ENCODE measurements at regions not wholly inside any gene's neighbourhood (a gene's known extent, or its start where the extent isn't known, plus 50 kb on each side); places are given as distances from the start of the nearest gene placed in this dataset.
A peak's percentile ranks its signal among the peaks of the same experiment; 100 is the strongest.

DNA sequence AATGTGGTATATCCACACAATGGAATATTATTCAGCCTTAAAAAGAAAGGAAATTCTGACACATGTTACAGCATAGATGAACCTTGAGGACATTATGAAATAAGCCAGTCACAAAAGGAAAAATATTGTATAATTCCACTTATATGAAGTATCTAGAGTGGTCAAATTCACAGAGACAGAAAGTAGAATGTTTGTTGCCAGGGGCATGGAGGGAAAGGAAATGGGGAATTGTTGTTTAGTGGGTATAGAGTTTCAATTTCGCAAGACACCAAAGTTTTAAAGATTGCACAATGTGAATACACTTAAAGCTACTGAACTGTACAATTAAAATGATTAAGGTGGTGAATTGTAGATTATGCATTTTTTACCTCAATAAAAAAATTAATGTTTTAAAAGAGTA lies 92.9 kb downstream of the TXNL1 start:
- no peak for DNase-seq

DNA sequence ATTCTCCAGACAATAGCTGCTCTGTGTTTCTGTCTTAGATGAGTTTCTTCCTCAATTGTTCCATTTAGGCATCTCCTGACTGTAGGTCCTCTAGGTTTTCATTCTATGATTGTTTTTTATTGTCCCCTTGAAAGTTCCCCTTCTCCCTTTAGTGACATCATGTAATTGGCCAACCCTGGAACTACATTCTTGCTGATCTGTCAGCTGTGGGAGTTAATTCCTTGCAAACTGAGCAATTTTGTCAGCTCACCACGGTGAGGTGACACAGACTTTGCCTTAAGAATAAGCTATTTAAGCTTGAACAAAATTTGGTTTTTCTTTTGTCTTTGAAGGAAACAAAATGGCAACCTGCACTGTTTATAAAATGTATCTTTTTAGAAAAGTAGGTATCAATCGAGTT lies 95.9 kb downstream of the TXNL1 start:
- DNase-seq = no peak

DNA sequence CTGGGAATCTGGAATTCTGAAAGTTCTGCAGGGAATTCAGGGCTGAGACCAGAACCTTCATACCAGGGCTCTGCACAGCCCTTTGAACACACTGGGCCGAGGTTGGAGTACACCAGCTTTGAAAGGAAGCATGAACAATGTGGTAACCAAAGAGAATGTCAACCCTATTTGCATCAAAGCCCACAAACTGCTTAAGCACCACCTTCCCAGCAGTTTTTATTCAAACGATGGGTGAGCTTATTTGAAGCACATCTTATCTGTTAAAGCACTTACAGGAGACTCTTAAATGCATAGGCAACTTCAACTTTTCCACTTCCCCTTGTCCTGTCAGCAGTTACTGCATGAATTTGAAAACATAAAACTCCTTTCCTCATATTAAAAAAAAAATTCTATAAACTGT lies 96.6 kb downstream of the TXNL1 start:
- DNase-seq = no peak

DNA sequence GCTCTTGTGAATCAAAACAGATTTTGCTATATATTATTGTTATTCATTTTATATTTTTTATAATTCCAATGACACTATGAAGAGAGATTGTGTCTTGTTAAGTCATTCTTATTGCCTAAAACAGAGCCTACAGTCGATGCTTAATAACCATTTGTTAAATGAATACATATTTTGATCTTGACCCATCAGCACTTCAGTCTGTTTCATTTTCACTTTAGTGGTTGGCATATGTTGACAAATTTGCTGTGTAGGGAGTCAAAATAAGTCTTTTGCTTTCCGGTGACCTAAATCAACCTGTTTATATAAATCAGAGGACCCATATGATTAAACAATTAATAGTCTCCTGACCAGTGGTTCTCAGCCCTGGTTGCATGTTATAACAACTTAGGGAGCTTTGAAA lies 97.1 kb downstream of the TXNL1 start:
- no peak for DNase-seq

DNA sequence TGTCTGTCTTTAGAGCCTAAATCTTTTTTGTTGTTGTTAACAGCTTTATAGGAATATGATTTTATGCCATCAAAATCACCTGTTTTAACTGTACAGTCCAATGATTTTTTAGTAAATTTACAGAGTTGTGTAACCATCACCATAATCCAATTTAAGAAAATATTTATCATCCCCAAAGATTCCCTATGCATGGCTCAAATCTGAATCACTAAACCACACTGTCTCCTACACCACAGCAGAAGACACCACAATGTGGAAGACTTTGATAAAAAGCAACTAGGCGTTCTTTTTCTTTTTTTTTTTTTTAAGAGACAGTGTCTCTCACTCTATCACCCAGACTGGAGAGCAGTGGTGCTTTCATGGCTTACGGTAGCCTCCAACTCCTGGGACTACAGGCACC lies 99.6 kb downstream of the TXNL1 start:
- DNase-seq = peak; percentile 55

DNA sequence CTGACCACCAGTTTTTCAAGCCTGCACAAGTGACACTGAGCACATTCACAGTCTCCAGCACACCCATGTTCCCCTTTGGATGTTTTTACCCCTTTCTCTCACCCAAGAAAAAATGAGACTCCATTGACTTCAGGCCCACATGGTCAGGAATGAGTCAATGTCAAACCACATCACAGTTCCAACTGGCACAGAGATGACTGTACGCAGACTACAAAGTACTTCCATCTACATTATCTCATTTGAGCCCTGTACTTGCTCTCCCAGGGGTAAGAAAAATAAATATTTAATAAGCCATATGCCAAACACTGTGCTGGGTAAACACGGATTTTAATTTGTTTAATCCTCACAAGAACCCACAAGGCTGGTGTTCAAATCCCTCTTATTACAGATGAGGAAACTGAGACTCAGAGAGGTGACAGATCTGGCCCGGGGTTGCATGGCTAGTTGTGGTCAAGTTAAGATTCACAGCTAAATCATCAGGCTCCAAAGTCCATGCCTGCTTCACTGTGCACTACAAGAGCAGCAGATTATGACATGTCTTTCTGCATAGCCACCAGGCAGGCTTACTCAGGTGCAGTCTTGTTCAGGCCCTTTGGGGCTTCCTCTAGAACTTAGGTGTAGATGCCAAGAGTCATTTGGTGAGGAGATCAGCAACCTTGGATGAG lies 106.1 kb downstream of the TXNL1 start:
- peak; percentile 39 for DNase-seq

DNA sequence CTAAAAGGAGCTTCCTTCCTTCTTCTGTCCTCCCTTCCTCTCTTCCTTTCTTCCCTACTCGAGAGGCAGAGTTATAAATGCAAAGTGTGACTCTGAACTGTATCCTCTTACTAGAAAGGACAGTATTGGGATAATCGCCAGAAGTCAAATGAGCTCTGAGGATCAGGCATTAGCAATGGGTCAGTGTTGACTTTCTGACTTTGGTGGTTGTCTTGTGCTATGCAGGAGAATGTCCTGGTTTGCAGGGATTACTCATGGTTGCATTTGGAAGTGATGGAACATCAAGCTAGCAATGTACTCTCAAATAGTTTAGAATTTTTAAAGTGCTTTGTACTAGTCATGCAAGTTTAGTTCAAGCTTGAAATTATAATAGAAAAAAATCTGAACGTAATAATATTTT lies 115.6 kb downstream of the TXNL1 start:
- peak; percentile 13 for DNase-seq

DNA sequence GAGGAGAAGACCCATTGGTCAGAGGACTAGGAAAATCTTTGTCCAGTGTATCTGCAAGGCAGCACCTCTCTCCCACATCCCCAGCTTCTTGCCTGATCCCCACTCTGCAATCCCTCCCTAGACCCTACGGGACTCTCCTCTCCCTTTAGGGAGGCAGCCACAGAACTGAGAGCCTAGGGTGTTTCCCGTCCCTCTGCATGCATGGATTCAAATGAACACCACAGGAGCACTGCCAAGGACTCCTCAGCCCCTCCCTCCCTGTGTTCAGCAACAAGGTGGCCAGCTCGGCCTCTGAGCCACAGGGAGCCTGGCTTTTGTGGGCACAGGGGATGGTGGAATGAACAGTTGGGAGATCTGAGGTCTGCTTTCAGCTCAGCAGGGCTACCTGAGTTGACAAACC lies 117.1 kb downstream of the TXNL1 start:
- DNase-seq = no peak

DNA sequence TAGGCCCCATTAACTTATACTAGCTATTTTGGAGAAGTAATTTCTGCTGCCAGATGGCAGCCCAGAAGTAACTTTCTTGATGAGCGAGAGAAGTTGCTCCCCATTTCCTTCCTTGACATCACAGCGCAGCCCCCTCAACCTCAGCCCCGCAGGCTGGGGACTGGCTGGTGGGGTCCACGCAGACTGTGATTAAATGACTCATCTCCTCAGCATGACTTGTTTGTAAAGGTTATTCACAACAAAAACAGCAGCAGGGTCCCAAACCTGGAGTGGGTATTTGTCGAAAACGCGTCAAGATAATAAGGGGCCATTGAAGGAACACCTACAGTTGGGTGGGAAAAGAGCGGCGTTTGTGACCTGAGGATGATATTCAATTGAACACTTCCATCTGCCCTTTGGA lies 120.6 kb downstream of the TXNL1 start:
- no peak for DNase-seq

DNA sequence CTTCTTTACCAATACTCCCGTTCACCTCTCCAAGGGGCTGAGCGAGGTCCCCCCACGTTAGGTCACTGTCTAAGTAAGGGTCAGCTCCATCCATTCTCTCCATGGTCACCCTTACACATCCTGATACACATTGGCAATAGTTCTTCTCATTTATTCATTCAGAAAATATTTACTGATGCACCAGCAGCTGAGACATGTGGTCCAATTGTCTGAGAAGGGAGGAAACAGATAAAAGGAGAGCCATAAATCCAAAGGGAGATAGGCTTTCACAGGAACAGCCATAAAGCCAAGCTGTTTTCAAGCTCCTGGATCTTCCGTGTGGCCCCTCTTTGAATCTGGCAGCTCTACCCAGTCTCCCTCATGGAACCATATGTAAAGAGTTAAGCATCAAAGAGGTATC lies 121.2 kb downstream of the TXNL1 start:
- peak; percentile 68 for DNase-seq

DNA sequence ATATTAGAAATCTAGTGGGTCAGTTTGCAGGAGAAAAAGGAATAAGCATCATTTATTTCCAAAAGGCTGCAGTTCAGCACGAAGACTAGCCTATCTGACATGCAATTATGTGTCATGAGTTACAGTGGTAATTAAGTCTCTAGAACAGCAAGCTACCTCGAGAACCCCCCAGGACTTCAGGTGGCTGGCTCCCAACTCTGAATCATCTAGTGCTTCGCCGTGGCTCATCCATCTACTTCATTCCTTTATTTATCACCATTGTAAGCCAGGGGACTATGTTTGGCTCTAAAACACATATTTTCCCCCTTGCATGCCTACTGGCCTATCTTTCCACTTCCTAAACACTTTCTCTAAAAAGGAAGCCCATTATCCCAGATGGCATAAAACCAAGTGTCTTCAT lies 121.6 kb downstream of the TXNL1 start:
- peak; percentile 88 for DNase-seq

DNA sequence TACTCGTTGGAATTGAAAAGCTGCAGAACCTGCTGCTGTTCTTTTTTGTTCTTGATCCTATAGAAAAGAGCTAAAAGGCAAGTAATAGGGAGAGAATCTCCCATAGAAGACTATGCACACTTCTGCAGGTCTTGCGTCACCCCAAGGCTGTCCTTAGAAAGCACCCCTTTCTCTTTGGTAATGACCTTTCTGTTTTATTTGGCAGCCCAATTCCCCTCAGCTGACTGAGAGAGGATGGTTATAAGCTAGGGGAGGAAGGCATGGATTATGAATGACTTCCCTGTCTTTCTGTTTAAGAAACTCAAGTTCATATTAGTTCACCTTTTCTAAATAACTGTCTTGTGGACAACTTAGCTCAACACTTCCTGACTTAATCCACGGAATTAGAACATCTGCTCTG lies 122.9 kb downstream of the TXNL1 start:
- DNase-seq = no peak

DNA sequence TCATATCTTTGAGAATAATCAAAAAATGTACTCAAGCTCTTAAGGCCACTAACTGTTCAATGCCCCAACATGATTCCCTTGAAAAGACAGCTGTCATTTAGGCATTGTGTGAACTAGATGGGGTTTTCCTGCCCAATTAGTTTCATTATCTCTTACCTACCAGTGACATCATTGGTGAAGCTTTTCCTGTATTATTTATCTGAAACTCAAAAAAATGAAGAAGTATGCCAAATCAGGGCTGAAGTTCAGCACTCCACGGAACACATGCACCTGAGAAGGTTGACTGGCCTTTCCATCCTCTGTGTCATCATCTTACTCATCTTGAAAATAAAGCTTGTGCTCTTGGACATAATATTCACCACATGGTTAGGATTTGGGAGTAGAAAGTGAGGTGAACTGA lies 126.4 kb downstream of the TXNL1 start:
- DNase-seq = no peak

DNA sequence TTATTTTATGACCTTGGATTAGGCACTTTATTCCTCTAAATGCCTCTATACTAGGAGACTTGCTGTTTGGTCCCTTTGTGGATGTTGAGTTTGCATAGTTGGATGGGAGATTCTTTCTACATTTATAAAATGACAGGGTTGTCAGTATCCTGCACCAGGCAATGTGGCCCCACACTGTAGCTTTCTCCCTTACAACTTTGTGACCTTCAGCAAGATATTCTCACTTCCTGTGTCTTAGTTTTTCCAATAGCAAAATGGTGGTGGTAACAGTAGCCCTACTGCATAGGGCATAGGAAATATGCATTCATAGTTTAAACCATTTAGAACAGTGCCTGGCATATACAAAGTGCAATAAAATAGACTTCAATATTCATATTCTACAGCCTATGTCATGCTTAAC lies 128.3 kb downstream of the TXNL1 start:
- no peak for DNase-seq

DNA sequence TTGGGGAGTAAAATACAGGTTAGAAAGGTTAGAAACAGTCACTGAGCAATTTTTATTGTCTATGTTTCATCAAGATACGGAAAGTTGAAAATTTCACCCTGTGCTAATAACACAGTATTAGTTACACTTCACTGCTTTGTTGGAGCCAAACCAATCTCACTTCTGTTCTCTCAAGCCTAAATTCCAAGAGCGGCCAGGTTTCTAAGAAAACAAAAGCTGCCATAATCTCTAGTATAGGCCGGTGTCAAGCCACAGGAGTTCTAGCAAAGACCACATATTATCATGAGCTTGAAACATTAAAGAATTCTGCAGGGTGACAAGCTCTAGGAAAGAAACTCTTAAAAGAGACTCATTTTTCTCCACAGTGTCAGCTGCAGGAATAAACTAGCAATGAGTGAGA lies 128.7 kb downstream of the TXNL1 start:
- DNase-seq = no peak

DNA sequence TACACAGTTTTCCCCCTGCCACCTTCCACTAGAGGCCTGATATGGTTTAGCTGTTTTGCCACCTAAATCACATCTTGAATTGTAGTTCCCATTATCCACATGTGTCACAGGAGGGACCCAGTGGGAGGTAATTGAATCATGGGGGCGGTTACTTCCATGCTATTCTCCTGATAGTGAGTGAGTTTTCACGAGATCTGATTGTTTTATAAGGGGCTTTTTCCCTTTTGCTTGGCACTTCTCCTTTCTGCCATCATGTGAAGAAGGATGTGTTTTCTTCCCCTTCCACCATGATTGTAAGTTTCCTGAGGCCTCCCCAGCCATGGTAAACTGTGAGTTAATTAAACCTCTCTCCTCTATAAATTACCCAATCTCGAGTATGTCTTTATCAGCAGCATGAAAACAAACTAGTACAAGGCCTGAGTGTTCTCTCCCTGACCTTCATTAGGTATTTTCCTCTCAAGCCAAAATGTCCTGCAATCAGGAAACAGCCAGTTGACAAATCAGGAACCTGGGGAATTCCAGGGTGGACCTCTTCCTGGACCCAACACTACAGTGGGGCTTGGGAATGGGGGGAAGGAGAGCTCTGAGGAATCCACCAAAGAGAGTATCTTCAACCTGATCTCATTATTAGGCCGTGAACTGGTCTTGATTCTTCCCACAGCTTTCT lies 129.9 kb downstream of the TXNL1 start:
- no peak for DNase-seq

DNA sequence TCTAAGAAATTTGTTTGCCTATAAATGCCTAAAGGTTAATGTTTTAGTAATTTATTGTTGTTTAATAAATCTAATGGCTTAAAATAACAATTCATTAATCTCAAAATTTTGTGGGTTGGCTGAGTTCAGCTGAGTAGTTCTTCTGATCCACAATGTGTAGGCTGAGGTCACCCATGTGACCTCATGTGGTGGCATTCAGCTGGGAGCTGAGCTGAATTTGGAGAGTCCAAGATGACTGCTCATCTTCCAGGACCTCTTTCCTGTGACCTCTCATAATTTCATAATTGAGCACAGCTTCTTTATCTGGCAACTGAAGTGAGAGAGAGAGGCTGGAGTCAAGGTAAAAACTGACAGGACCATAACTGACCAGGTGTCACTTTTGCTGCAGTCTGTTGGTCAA lies 132.4 kb downstream of the TXNL1 start:
- no peak for DNase-seq

DNA sequence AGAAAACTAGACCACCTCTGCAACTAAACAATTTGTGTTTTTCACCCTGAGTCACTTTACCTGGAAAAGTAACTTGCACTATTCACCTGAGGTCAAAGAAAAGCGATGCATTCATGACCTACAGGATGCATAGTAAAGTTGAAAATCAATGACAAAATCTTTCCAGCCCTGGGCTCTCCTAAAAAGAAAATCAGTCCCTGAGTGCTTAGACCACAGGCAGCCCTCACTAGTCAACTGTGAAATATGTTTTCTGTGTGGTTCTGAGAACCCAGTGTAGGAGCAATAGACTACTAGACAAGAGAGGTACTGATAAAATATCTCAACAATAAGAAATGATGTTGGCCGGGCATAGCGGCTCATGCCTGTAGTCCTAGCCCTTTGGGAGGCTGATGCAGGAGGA lies 133.1 kb downstream of the TXNL1 start:
- DNase-seq = no peak

DNA sequence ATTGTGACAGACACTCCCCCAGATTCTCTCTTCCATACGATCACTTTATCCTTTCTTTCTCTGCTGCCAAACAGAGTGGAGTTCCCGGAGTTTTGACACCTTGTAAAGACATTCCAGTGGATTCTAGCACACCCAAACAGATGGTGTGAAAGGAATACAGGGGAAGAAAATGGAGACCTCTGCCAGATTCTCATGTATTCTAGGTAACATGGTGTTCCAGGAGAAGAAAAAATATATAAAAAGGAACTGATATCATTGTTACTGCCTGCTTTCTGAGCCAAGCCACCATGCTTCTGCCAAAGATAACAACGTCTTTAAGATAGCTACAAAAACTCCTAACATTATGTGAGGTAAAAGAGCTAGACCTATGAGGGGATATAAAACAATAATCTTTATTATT lies 136.5 kb downstream of the TXNL1 start:
- DNase-seq = no peak

DNA sequence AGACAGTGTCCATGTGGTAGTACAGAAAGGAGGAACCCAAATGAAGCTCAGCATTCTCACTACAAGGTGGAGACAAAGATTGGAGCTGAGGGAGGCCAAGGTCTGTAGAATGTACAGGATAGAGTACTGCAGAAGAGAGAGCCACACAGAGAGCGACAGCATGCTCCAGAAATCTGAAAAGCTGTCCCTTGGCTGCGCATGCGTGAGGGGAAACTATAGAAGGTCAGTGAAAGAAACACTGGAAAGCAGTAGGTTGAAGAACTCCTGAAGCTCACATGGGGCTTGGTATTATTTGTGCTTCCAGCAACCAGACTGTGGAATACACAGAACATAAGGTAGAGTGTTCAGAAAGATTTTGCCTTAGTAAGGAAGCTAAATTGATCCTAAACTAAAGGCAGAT lies 142.5 kb downstream of the TXNL1 start:
- no peak for DNase-seq

DNA sequence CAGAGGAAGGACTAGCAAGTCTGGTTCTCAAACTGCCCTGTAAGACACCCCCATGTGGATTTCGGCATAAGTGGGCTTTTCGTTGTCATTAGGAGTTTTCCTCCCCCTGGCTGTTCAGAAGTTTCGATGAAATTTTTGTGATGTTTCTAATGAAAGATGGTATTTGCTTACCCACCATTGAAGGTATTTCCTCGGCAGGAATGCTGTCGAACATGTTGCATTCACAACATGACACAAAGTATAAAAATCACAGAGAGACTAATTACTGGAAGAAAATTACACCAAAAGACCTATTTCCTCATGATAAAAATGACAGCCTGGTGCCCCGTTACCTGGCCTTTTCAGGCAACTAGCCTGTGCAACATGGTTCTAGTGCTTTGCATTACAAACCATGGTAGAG lies 144.9 kb downstream of the TXNL1 start:
- DNase-seq = no peak

DNA sequence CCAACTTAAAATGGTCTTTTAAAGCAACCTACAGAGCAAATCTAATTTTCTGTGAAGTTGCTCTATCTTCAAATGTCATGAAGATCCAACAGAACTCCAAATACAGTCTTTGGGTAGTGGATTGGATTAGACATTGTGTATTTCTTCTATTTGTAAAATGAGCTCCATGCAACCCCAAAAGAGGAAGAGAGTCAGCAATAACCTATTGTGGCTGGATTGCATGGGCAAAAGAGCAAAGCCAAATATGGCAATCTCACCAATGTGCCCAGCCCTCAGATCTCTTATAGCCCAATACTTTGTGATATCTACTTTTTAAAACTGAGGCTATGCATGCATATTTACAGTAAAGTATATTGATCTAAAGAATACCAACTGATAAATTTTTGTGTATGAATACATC lies 146.3 kb downstream of the TXNL1 start:
- DNase-seq = no peak

DNA sequence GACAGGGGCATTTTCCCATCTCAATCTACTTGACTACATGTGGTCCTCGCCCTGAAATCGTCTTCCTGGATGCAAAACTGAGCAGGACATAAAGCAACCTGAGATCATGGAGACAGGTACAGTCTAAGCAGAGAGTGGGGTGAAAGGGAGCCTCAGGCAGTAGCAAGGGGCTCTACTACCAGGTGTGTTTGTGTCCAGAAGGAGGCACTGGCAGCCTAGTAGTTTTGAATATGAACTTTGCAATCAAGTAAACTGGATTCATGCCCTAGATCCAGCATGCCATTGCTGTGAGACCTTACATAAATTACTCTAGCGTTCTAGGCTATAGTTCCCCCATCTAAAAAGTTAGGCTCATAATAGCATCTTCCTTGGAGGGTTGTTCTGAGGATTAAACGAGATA lies 147.4 kb downstream of the TXNL1 start:
- DNase-seq = no peak

DNA sequence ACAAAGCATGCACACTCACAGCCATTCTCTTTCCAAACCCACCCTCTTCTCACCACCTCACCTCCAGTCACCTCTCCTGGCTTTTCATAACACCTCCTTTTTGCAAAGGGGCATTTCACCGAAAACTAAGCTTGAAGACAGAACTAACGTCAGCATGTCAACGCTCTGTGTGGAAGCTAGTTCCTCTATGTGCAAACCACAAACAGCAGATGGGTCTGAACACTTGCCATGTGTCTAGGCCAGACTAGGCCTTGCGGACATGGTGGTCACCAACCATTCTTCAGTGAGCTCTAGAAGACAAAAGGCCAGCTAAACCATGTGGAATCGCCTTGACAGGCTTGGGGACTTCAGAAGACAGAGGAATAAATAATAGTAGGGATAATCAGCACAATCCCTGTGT lies 148.5 kb downstream of the TXNL1 start:
- DNase-seq = no peak

DNA sequence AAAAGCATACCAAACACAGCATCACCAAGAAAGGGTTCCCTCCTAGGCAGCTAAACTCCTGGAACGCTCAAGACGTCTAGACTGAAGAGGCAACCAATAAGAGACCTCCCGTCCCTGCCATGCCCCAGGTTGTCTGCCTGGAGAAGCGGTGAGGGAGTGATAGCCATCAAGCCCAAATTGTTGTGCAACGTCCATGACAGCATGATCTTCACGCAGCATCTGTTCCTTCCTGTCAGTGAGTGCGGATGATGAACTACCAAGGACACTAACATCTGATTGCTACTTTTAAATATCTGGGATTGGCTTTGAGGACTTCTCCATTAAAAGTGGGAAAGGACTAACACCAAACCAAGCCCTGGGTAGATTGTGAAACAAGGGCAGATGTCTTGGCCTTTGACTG lies 149.7 kb downstream of the TXNL1 start:
- DNase-seq = no peak

Measured in fibroblast of skin of right quadriceps (primary cell).